Caco-2 (cell line): ENCODE measurements at regions not wholly inside any gene's neighbourhood (a gene's known extent, or its start where the extent isn't known, plus 50 kb on each side); places are given as distances from the start of the nearest gene placed in this dataset.

Experiments used
- BruUV-seq: library from RNA; stranded (reverse); fragments of 400-500 nt; replicated peaks from 2 replicates; lab custom pipeline; 2021; lab: Mats Ljungman, UMichigan
- CTCF ChIA-PET: fragments of 300-600 bp; sonication (Branson Sonifier 250); formaldehyde crosslinking; loops from one replicate; lab custom pipeline; 2022; ENCODE audit warnings: antibody characterized with exemption; lab: Charles Lee
- POLR2A ChIA-PET: fragments of 300-600 bp; sonication (Branson Sonifier 250); formaldehyde crosslinking; loops from one replicate; lab custom pipeline; 2022; ENCODE audit warnings: antibody characterized with exemption; lab: Charles Lee
- DNase-seq, 2 experiments: peaks; one replicate each; pipeline versions ENCODE4 v3.0.0 to v3.0.0-alpha.2; 2020 to 2022
- H3K27me3 ChIP-seq: replicated peaks from 2 replicates; pipeline ENCODE4 v1.6.0; 2011; ENCODE audit warnings: low read length; ENCODE audit not compliant: control insufficient read depth, insufficient read depth
- H3K36me3 ChIP-seq: 2 replicates; pipeline ENCODE4 v1.5.1; 2011; ENCODE audit warnings: low read length; ENCODE audit not compliant: control insufficient read depth, insufficient read depth
- H3K4me1 ChIP-seq: fragments of 250-450 bp; sonication (Bioruptor Pico); 2 replicates; pipeline ENCODE4 v1.5.1; 2020; ENCODE audit warnings: mild to moderate bottlenecking
- H3K4me3 ChIP-seq: 2 replicates; pipeline ENCODE4 v1.5.1; 2011; ENCODE audit warnings: low read depth, mild to moderate bottlenecking, control low read depth, low read length
- H3K9me3 ChIP-seq: fragments of 250-450 bp; sonication (Bioruptor Pico); 2 replicates; pipeline ENCODE4 v1.5.1; 2020; ENCODE audit warnings: mild to moderate bottlenecking, moderate library complexity
- H3K27ac Mint-ChIP-seq: one replicate; pipeline ENCODE4 v1.8.0; 2022; ENCODE audit warnings: mixed read lengths; ENCODE audit not compliant: unreplicated experiment
- H3K27me3 Mint-ChIP-seq: one replicate; pipeline ENCODE4 v1.8.0; 2022; ENCODE audit warnings: mixed read lengths; ENCODE audit not compliant: insufficient read depth, unreplicated experiment
- H3K36me3 Mint-ChIP-seq: one replicate; pipeline ENCODE4 v1.8.0; 2022; ENCODE audit warnings: mild to moderate bottlenecking, mixed read lengths; ENCODE audit not compliant: insufficient read depth, unreplicated experiment
- H3K4me1 Mint-ChIP-seq: one replicate; pipeline ENCODE4 v1.8.0; 2022; ENCODE audit warnings: low read depth, mixed read lengths; ENCODE audit not compliant: unreplicated experiment
- H3K4me3 Mint-ChIP-seq: one replicate; pipeline ENCODE4 v1.8.0; 2022; ENCODE audit warnings: mild to moderate bottlenecking, moderate library complexity, mixed read lengths; ENCODE audit not compliant: unreplicated experiment
- H3K9me3 Mint-ChIP-seq: one replicate; pipeline ENCODE4 v1.8.0; 2022; ENCODE audit warnings: mixed read lengths; ENCODE audit not compliant: unreplicated experiment
- CTCF ChIP-seq, 2 experiments: fragments of 200-600 bp in 1 of 2; IDR thresholded peaks; 1 replicate in 1 of 2; 2 replicates in 1 of 2; pipeline versions ENCODE4 v1.5.1 to v1.8.0; 2011 to 2022; ENCODE audit warnings: antibody characterized with exemption in 1 of 2, control low read depth in 1 of 2, inconsistent platforms in 1 of 2, low read depth in 1 of 2, low read length in 1 of 2, mild to moderate bottlenecking in 1 of 2, moderate library complexity in 1 of 2; ENCODE audit not compliant: insufficient read depth in 1 of 2, severe bottlenecking in 1 of 2, unreplicated experiment in 1 of 2
- intact Hi-C: fragments of 100-400 bp; cut with micrococcal nuclease; formaldehyde crosslinking; loops from one replicate; pipeline ENCODE4 v1.10.0; 2022; ENCODE audit not compliant: unreplicated experiment

- H3K36me3 Mint-ChIP-seq = no peaks in the 10 kb centered on the region
- H3K9me3 Mint-ChIP-seq = no peaks in the 10 kb centered on the region
- Histone ChIP-seq H3K9me3 (no peaks in the 10 kb centered on the region), H3K27me3 (no peaks in the 10 kb centered on the region), H3K4me3 (no peak overlapping the region), H3K4me1 (no peaks in the 10 kb centered on the region), H3K36me3 (no peaks in the 10 kb centered on the region)
- ChIA-PET POLR2A (no interaction called here), CTCF (no interaction called here)
- no peaks in the 10 kb centered on the region for H3K4me1 Mint-ChIP-seq
- H3K27ac Mint-ChIP-seq = no peak overlapping the region
- BruUV-seq = no TSS peak
- no peaks in the 10 kb centered on the region for H3K27me3 Mint-ChIP-seq
- no peak for DNase-seq
- TF ChIP-seq CTCF (IDR thresholded peaks at IDR 0.05; ENCODE audit: insufficient read depth in 1 of 2, low read depth in 1 of 2, low read length in 1 of 2, severe bottlenecking in 1 of 2, unreplicated experiment in 1 of 2) = no peak
- intact Hi-C loops = no loop called here
- no peak overlapping the region for H3K4me3 Mint-ChIP-seq
Measured at GRCh38 chr11:41996533-41996932, 537.1 kb upstream of the LRRC4C start.

- Mint-ChIP-seq H3K9me3 (no peaks in the 10 kb centered on the region), H3K4me1 (no peaks in the 10 kb centered on the region), H3K27ac (no peak overlapping the region), H3K4me3 (no peak overlapping the region), H3K36me3 (no peaks in the 10 kb centered on the region), H3K27me3 (no peaks in the 10 kb centered on the region)
- intact Hi-C loops = no loop called here
- Histone ChIP-seq H3K9me3 (no peaks in the 10 kb centered on the region), H3K36me3 (no peaks in the 10 kb centered on the region), H3K4me3 (no peak overlapping the region), H3K4me1 (no peaks in the 10 kb centered on the region), H3K27me3 (no peaks in the 10 kb centered on the region)
- no TSS peak for BruUV-seq
- CTCF ChIA-PET = no interaction called here
- TF ChIP-seq CTCF (IDR thresholded peaks at IDR 0.05; ENCODE audit: insufficient read depth in 1 of 2, low read depth in 1 of 2, low read length in 1 of 2, severe bottlenecking in 1 of 2, unreplicated experiment in 1 of 2) = no peak
- DNase-seq = no peak
- POLR2A ChIA-PET = no interaction called here
Measured at GRCh38 chr11:41997844-41998401, 538.5 kb upstream of the LRRC4C start.

GRCh38 chr11:41999066-41999465 lies 539.6 kb upstream of the LRRC4C start:
- Histone ChIP-seq H3K36me3 (no peaks in the 10 kb centered on the region), H3K4me3 (no peak overlapping the region), H3K27me3 (no peaks in the 10 kb centered on the region), H3K9me3 (no peaks in the 10 kb centered on the region), H3K4me1 (no peaks in the 10 kb centered on the region)
- Mint-ChIP-seq H3K27ac (no peak overlapping the region), H3K4me3 (no peak overlapping the region), H3K36me3 (no peaks in the 10 kb centered on the region), H3K27me3 (no peaks in the 10 kb centered on the region), H3K9me3 (no peaks in the 10 kb centered on the region), H3K4me1 (no peaks in the 10 kb centered on the region)
- BruUV-seq = no TSS peak
- POLR2A ChIA-PET = no interaction called here
- intact Hi-C loops = no loop called here
- CTCF ChIA-PET = no interaction called here
- TF ChIP-seq CTCF (IDR thresholded peaks at IDR 0.05; ENCODE audit: insufficient read depth in 1 of 2, low read depth in 1 of 2, low read length in 1 of 2, severe bottlenecking in 1 of 2, unreplicated experiment in 1 of 2) = no peak
- no peak for DNase-seq
